ENCODE measurements at regions not wholly inside any gene's neighbourhood (a gene's known extent, or its start where the extent isn't known, plus 50 kb on each side); places are given as distances from the start of the nearest gene placed in this dataset.

DNA sequence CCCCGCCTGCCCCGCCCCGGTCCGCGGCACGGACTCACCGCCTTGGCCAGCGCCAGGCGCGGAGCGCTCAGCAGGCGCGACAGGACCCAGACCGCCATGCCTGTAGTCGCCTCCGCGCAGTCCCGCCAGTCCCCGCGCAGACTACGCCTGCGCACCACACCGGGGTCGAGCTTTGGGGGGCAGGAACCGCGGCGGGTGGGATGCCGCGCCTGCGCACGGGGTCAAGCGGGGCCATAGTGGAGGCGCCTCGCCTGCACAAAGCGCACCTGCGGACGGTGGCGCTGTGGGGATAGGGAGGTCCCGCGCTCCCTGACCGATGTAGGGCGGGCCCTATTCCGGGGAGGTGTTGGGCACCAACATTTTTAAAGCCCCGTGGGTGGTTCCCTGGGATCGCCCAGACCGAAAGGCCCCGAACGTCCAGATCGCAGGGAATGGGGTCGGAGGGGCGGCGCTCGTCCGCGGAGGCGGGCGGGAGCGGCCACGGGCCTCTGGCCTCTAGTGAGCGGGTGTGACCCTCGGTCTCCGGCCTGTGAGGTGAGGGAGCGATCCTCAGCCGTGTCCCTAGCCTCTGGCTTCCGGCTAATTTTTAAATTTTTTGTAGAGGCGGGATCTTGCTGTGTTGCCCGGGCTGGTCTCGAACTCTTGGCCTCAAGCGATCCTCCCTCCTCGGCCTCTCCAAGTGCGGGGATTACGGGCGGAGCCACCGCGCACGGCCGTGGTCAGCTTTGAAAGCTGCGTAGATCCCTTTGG lies 70.8 kb upstream of the LPCAT1 start:
- TF ChIP-seq, protein P1, sequence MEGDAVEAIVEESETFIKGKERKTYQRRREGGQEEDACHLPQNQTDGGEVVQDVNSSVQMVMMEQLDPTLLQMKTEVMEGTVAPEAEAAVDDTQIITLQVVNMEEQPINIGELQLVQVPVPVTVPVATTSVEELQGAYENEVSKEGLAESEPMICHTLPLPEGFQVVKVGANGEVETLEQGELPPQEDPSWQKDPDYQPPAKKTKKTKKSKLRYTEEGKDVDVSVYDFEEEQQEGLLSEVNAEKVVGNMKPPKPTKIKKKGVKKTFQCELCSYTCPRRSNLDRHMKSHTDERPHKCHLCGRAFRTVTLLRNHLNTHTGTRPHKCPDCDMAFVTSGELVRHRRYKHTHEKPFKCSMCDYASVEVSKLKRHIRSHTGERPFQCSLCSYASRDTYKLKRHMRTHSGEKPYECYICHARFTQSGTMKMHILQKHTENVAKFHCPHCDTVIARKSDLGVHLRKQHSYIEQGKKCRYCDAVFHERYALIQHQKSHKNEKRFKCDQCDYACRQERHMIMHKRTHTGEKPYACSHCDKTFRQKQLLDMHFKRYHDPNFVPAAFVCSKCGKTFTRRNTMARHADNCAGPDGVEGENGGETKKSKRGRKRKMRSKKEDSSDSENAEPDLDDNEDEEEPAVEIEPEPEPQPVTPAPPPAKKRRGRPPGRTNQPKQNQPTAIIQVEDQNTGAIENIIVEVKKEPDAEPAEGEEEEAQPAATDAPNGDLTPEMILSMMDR (conservative IDR thresholded peaks at IDR 0.05 in 1 of 2, IDR thresholded peaks at IDR 0.05 in 1 of 2; ENCODE audit: low read depth in 1 of 2, low read length in 2 of 2), result no peak
- TF ChIP-seq EZH2 (IDR thresholded peaks at IDR 0.05; ENCODE audit: low read length, missing control alignments), result no peak

Measured in fibroblast of lung (primary cell).